ENCODE measurements at regions not wholly inside any gene's neighbourhood (a gene's known extent, or its start where the extent isn't known, plus 50 kb on each side); places are given as distances from the start of the nearest gene placed in this dataset.
"Not testable (repeated sequence)": the region's sequence is repeated elsewhere in the genome, so short reads cannot be mapped to it uniquely, and the experiment has no call there.

- no peaks in the 10 kb centered on the region for H3K27me3 ChIP-seq (ENCODE audit: control insufficient read depth in 2 of 2, insufficient read depth in 1 of 2, low read length in 1 of 2)
- H3K36me3 ChIP-seq (ENCODE audit: control insufficient read depth in 2 of 2, insufficient read depth in 2 of 2, low read length in 1 of 2), result no peaks in the 10 kb centered on the region
- no peak overlapping the region for H3K27ac ChIP-seq (ENCODE audit: low read depth in 1 of 2, low read length in 1 of 2)
- DNase-seq (ENCODE audit: low read depth in 6 of 9, low spot score in 9 of 9), result no peak
- no peak overlapping the region for H3K4me3 ChIP-seq (ENCODE audit: low read length in 2 of 2)
- H3K9me3 ChIP-seq (ENCODE audit: control insufficient read depth in 2 of 2, insufficient read depth in 1 of 2, low read length in 1 of 2), result no peaks in the 10 kb centered on the region
- WGBS, result 91% methylated on average over 12 of the region's 12 CpGs
- H3K4me1 ChIP-seq (ENCODE audit: control insufficient read depth in 2 of 2, insufficient read depth in 2 of 2, low read length in 2 of 2), result peaks cover 0 to 6% of the 10 kb centered on the region in 2 donors
Observed at GRCh38 chr22:22697377-22698117, 53.1 kb downstream of the GGTLC2 start.

- no peaks in the 10 kb centered on the region for H3K36me3 ChIP-seq (ENCODE audit: control insufficient read depth in 2 of 2, insufficient read depth in 2 of 2, low read length in 1 of 2)
- no peaks in the 10 kb centered on the region for H3K9me3 ChIP-seq (ENCODE audit: control insufficient read depth in 2 of 2, insufficient read depth in 1 of 2, low read length in 1 of 2)
- no peaks in the 10 kb centered on the region for H3K4me1 ChIP-seq (ENCODE audit: control insufficient read depth in 2 of 2, insufficient read depth in 2 of 2, low read length in 2 of 2)
- no peak overlapping the region for H3K27ac ChIP-seq (ENCODE audit: low read depth in 1 of 2, low read length in 1 of 2)
- DNase-seq (ENCODE audit: low read depth in 6 of 9, low spot score in 9 of 9), result no peak
- H3K27me3 ChIP-seq (ENCODE audit: control insufficient read depth in 2 of 2, insufficient read depth in 1 of 2, low read length in 1 of 2), result no peaks in the 10 kb centered on the region
- WGBS, result 93% methylated on average over 7 of the region's 7 CpGs
- H3K4me3 ChIP-seq (ENCODE audit: low read length in 2 of 2), result no peak overlapping the region
Observed at GRCh38 chr22:22698263-22698750, 53.9 kb downstream of the GGTLC2 start.

- Histone ChIP-seq H3K9me3 (ENCODE audit: control insufficient read depth in 2 of 2, insufficient read depth in 1 of 2, low read length in 1 of 2) (no peaks in the 10 kb centered on the region), H3K36me3 (ENCODE audit: control insufficient read depth in 2 of 2, insufficient read depth in 2 of 2, low read length in 1 of 2) (no peaks in the 10 kb centered on the region), H3K27me3 (ENCODE audit: control insufficient read depth in 2 of 2, insufficient read depth in 1 of 2, low read length in 1 of 2) (no peaks in the 10 kb centered on the region), H3K4me3 (ENCODE audit: low read length in 2 of 2) (no peak overlapping the region), H3K27ac (ENCODE audit: low read depth in 1 of 2, low read length in 1 of 2) (no peak overlapping the region), H3K4me1 (ENCODE audit: control insufficient read depth in 2 of 2, insufficient read depth in 2 of 2, low read length in 2 of 2) (no peaks in the 10 kb centered on the region)
- 96% methylated on average over 1 of the region's 1 CpG for WGBS
- DNase-seq (ENCODE audit: low read depth in 6 of 9, low spot score in 9 of 9), result no peak
Observed at GRCh38 chr22:22700631-22701030, 56.2 kb downstream of the GGTLC2 start.

GRCh38 chr22:22701557-22701956 is 57.1 kb downstream of the GGTLC2 start:
- H3K36me3 ChIP-seq (ENCODE audit: control insufficient read depth in 2 of 2, insufficient read depth in 2 of 2, low read length in 1 of 2); H3K9me3 ChIP-seq (ENCODE audit: control insufficient read depth in 2 of 2, insufficient read depth in 1 of 2, low read length in 1 of 2); DNase-seq (ENCODE audit: low read depth in 6 of 9, low spot score in 9 of 9): not testable (repeated sequence)

GRCh38 chr22:22702237-22703202 is 58.1 kb downstream of the GGTLC2 start:
- no peak overlapping the region for H3K4me3 ChIP-seq (ENCODE audit: low read length in 2 of 2)
- no peak overlapping the region for H3K27ac ChIP-seq (ENCODE audit: low read depth in 1 of 2, low read length in 1 of 2)
- WGBS, result 91% methylated on average over 9 of the region's 9 CpGs
- no peaks in the 10 kb centered on the region for H3K4me1 ChIP-seq (ENCODE audit: control insufficient read depth in 2 of 2, insufficient read depth in 2 of 2, low read length in 2 of 2)
- H3K27me3 ChIP-seq (ENCODE audit: control insufficient read depth in 2 of 2, insufficient read depth in 1 of 2, low read length in 1 of 2), result no peaks in the 10 kb centered on the region
- H3K9me3 ChIP-seq (ENCODE audit: control insufficient read depth in 2 of 2, insufficient read depth in 1 of 2, low read length in 1 of 2), result no peaks in the 10 kb centered on the region
- no peaks in the 10 kb centered on the region for H3K36me3 ChIP-seq (ENCODE audit: control insufficient read depth in 2 of 2, insufficient read depth in 2 of 2, low read length in 1 of 2)
- DNase-seq (ENCODE audit: low read depth in 6 of 9, low spot score in 9 of 9), result no peak

More at GRCh38 chr22:22701557-22701956, 57.1 kb downstream of the GGTLC2 start:
- not testable (repeated sequence) for H3K27me3 ChIP-seq (ENCODE audit: control insufficient read depth in 2 of 2, insufficient read depth in 1 of 2, low read length in 1 of 2); H3K27ac ChIP-seq (ENCODE audit: low read depth in 1 of 2, low read length in 1 of 2); H3K4me3 ChIP-seq (ENCODE audit: low read length in 2 of 2); H3K4me1 ChIP-seq (ENCODE audit: control insufficient read depth in 2 of 2, insufficient read depth in 2 of 2, low read length in 2 of 2)

GRCh38 chr22:22703203-22703570 is 58.8 kb downstream of the GGTLC2 start:
- H3K4me1 ChIP-seq (ENCODE audit: control insufficient read depth in 2 of 2, insufficient read depth in 2 of 2, low read length in 2 of 2), result no peaks in the 10 kb centered on the region
- 95% methylated on average over 4 of the region's 4 CpGs for WGBS
- H3K27me3 ChIP-seq (ENCODE audit: control insufficient read depth in 2 of 2, insufficient read depth in 1 of 2, low read length in 1 of 2), result no peaks in the 10 kb centered on the region
- H3K36me3 ChIP-seq (ENCODE audit: control insufficient read depth in 2 of 2, insufficient read depth in 2 of 2, low read length in 1 of 2), result no peaks in the 10 kb centered on the region
- no peak overlapping the region for H3K27ac ChIP-seq (ENCODE audit: low read depth in 1 of 2, low read length in 1 of 2)
- no peaks in the 10 kb centered on the region for H3K9me3 ChIP-seq (ENCODE audit: control insufficient read depth in 2 of 2, insufficient read depth in 1 of 2, low read length in 1 of 2)
- H3K4me3 ChIP-seq (ENCODE audit: low read length in 2 of 2), result no peak overlapping the region
- DNase-seq (ENCODE audit: low read depth in 6 of 9, low spot score in 9 of 9), result no peak

- no peaks in the 10 kb centered on the region for H3K9me3 ChIP-seq (ENCODE audit: control insufficient read depth in 2 of 2, insufficient read depth in 1 of 2, low read length in 1 of 2)
- DNase-seq (ENCODE audit: low read depth in 6 of 9, low spot score in 9 of 9), result no peak
- no peaks in the 10 kb centered on the region for H3K36me3 ChIP-seq (ENCODE audit: control insufficient read depth in 2 of 2, insufficient read depth in 2 of 2, low read length in 1 of 2)
- H3K27me3 ChIP-seq (ENCODE audit: control insufficient read depth in 2 of 2, insufficient read depth in 1 of 2, low read length in 1 of 2), result no peaks in the 10 kb centered on the region
- no peak overlapping the region for H3K27ac ChIP-seq (ENCODE audit: low read depth in 1 of 2, low read length in 1 of 2)
- H3K4me3 ChIP-seq (ENCODE audit: low read length in 2 of 2), result no peak overlapping the region
- H3K4me1 ChIP-seq (ENCODE audit: control insufficient read depth in 2 of 2, insufficient read depth in 2 of 2, low read length in 2 of 2), result no peaks in the 10 kb centered on the region
- 89% methylated on average over 5 of the region's 5 CpGs for WGBS
Observed at GRCh38 chr22:22703715-22704114, 59.3 kb downstream of the GGTLC2 start.

GRCh38 chr22:22704156-22704946 is 59.9 kb downstream of the GGTLC2 start:
- H3K36me3 ChIP-seq (ENCODE audit: control insufficient read depth in 2 of 2, insufficient read depth in 2 of 2, low read length in 1 of 2), result no peaks in the 10 kb centered on the region
- no peaks in the 10 kb centered on the region for H3K4me1 ChIP-seq (ENCODE audit: control insufficient read depth in 2 of 2, insufficient read depth in 2 of 2, low read length in 2 of 2)
- no peaks in the 10 kb centered on the region for H3K9me3 ChIP-seq (ENCODE audit: control insufficient read depth in 2 of 2, insufficient read depth in 1 of 2, low read length in 1 of 2)
- no peaks in the 10 kb centered on the region for H3K27me3 ChIP-seq (ENCODE audit: control insufficient read depth in 2 of 2, insufficient read depth in 1 of 2, low read length in 1 of 2)
- no peak for DNase-seq (ENCODE audit: low read depth in 6 of 9, low spot score in 9 of 9)
- H3K4me3 ChIP-seq (ENCODE audit: low read length in 2 of 2), result no peak overlapping the region
- no peak overlapping the region for H3K27ac ChIP-seq (ENCODE audit: low read depth in 1 of 2, low read length in 1 of 2)
- WGBS, result 95% methylated on average over 9 of the region's 9 CpGs

All from thymus (tissue), 11 donors.